CD1c-positive myeloid dendritic cell (primary cell): ENCODE measurements at regions not wholly inside any gene's neighbourhood (a gene's known extent, or its start where the extent isn't known, plus 50 kb on each side); places are given as distances from the start of the nearest gene placed in this dataset.
"Not testable (repeated sequence)": the region's sequence is repeated elsewhere in the genome, so short reads cannot be mapped to it uniquely, and the experiment has no call there.

Source experiments
- DNase-seq: peaks from one replicate; pipeline ENCODE4 v3.0.0-alpha.2; 2016; ENCODE audit errors: extremely low spot score

- peak; percentile 59 for DNase-seq
Observed at GRCh38 chr3:27630885-27631284, 91.2 kb downstream of the EOMES start.

GRCh38 chr3:27629366-27629765 is 92.8 kb downstream of the EOMES start:
- no peak for DNase-seq

DNA sequence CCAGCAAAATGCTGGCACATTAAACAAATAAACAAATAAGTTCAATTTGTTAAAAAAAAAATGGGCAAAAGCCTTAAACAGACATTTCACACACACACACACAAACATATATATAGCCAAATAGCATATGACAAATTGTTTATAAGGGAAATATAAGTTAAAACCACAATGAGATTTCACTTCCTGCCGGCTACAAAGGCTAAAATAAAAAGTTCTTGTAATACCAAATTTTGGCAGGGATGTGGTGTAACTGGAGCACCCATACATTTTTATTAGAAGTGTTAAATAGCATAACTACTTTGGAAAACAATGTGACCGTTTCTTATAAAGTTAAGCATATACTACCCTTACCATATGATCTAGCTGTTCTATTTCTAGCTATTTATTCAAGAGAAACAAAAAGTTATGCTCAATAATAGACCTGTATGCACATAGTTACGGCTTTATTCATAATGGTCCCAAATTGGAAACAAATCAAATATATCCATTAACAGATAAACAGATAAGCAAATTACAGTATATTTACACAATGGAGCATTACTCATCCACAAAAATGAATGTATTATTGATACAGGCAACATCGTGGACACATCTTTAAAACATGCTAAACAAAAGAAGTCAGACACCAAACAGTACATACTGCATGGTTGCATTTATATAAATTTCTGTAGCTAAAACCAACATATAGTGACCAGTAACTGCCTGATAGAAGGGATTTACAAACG is 93.9 kb downstream of the EOMES start:
- DNase-seq, result peak; percentile 42

DNA sequence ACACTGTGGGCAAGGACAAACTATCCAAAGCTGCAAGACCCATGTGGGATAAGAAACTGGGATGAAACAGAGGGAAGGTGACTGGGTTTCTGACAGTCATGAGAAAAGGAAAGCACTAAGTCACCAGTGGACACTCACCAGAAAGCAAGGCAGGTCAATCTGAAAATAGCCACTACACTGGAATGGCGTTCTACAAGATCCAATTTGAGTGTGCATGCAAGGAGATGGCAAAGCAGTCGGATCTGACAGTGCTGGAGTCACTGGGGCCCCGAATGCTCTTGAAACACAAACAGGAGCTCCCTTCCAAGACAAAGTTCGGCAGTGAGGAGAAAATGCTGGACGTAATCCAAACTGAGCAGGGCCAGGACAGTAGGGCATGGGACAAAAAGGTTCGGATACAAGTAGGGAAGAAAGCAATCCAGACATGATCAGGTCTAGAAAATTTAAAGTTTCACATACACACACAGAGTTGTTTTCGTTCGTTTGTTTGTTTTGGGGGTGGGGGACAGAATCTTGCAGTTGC is 95.5 kb downstream of the EOMES start:
- no peak for DNase-seq

GRCh38 chr3:27625864-27626263 is 96.3 kb downstream of the EOMES start:
- DNase-seq, result no peak

DNA sequence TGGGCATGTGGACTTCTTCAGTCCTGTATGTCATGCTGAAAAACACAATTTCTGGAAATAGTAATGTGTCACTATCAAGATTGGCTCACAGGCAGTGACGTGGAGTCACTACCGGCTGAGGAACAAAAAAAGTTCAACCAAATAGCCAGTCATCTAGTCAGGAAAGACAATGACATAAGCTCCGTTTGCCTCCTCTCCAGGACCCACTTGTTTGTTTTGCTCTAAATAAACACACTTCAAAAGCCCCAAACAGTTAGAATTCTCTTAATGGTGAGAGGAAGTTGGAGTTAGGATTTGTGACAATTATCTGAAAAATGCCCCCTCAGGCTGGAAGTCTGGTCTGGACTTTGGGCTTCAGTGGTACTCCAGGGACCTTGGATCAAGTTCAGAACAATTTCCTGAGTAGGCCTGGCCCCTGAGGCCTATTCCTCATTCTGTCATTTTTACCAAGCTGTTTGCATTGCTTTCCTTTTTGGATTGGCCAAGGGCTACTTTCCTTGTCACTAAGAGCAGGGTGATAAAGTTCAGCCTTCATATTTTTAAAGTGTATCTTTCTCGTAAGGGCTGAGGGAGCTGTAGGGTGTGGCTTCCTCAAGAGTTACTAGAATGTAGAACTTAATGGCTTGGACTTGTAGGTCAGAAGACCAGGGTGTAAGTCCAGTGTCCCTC is 98.9 kb downstream of the EOMES start:
- peak; percentile 32 for DNase-seq

- DNase-seq, result no peak
Observed at GRCh38 chr3:27617552-27617951, 104.6 kb downstream of the EOMES start.

DNA sequence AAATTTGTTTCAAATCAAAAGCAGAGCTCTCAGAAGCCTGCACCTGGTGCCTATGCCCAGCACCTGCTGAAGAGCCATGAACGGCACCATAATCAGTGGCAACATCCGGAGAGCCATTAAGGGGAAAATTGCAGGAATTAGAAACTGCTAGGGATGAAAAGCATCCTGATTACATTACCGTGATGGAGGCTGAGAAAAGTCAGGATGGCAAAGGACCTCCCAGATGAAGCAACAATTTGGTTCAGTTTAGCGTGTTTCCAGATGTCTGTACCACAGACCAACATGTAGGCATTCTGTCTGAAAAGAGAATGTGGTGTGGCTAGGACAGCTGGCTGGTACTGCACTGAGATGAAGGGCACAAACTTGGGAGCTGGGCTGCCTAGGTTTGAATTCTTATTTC is 106.1 kb downstream of the EOMES start:
- DNase-seq, result no peak

GRCh38 chr3:27615555-27615954 is 106.6 kb downstream of the EOMES start:
- no peak for DNase-seq

GRCh38 chr3:27614592-27614991 is 107.5 kb downstream of the EOMES start:
- DNase-seq, result no peak

DNA sequence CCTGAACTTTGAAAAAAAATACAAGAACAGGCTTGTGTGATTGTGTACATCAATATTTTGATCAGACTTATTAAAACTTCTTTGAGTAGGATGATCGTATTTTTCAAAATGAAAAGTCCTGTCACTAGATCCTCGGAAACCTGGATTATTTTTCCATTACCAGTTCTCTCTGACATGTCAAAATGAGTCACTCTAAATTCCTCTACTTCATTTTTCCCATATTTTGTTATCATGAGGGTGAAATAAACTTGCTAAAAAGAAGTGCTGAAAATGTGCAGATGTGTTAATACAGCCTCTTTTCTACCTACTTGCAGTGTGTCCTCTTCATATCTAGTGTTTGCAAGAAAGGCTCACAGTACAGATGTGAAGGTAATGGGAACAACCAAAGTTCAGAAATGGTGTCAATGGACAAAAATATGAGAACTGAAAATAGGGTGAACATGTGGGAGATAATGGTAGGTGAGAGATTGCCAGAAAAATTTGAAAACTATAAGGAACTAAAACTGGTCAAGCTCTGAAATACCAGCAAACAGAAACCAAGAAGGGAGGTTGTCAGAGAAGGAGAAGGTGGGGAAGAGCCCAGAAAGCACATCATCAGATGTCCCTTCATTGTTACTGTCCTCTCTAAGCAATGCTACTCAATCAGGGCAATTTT is 108.2 kb downstream of the EOMES start:
- peak; percentile 36 for DNase-seq

GRCh38 chr3:27610800-27611525 is 111.2 kb downstream of the EOMES start:
- DNase-seq, result no peak

- peak; percentile 31 for DNase-seq
Observed at GRCh38 chr3:27607370-27607769, 114.8 kb downstream of the EOMES start.

- no peak for DNase-seq
Observed at GRCh38 chr3:27606537-27606936, 115.6 kb downstream of the EOMES start.

- DNase-seq, result not testable (repeated sequence)
Observed at GRCh38 chr3:27601311-27601710, 117.1 kb upstream of the SLC4A7 start.

- DNase-seq, result not testable (repeated sequence)
Observed at GRCh38 chr3:27599741-27600140, 115.6 kb upstream of the SLC4A7 start.

DNA sequence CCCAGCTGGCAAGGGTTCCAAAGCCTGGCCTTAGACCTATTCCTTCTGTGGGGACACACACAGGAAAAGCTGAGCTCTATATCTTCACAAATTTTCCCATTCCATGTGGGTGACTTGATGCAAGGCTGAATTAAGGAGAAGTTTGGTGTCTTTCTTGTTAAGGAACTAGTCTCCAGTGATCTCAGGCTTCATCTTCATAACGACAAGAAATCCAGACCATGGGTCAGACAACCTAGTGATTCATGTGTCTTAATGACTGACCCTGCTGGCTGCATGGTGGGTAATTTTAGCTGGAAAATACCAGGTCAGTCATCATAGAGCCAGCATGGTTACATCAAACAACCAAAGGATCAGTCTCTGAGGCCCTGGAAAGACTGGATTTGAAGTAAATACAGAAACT is 112.7 kb upstream of the SLC4A7 start:
- DNase-seq, result peak; percentile 75

DNA sequence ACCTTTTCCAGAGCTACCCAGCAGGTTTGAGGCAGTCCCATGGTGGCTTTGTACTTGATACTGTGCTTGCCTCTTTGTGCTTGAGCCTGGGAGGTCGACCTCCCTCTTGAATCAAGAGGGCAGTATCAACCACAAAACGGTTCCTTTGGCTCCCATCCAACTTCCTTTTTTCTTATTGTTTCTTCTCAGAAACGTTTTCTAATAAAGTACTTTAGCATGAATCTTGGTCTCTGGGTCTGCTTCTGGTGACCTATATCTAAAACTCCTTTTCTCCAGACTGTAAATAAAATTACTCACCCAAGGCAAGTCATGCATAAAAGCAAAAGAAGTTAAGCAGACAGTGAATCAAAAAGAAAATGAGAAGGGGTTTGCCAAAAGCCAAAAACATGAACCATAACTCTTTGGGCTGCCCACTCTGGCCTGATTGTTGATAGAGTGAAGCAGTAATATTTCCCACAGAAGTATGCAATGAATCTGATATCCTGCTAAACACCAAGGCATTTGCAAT is 112.2 kb upstream of the SLC4A7 start:
- DNase-seq, result peak; percentile 44

GRCh38 chr3:27594096-27594690 is 110.0 kb upstream of the SLC4A7 start:
- no peak for DNase-seq

DNA sequence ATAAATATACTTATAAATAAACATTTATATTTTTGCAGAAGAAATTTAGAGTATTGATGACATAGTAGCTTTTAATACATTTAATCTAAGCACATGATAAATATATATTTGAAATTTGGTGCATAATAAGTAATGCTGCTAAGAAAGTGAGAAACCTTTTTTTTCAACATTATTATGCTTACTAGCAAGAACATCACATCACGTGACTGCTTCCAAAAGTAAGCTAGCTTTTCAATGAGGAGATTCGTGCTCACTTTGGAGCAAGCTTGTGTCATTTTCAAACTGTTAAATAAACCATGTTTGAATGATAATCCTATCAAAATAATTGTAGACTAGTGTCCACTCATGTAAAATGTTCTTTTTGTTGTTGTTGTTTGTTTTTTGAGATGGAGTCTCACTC is 109.0 kb upstream of the SLC4A7 start:
- no peak for DNase-seq
